22Rv1 (cell line): ENCODE measurements at regions not wholly inside any gene's neighbourhood (a gene's known extent, or its start where the extent isn't known, plus 50 kb on each side); places are given as distances from the start of the nearest gene placed in this dataset.

Experiments used
- CTCF ChIP-seq: fragments of 450-650 bp; IDR thresholded peaks from 2 replicates; pipeline ENCODE4 v1.5.1; 2017; ENCODE audit warnings: mild to moderate bottlenecking
- ZFX ChIP-seq: fragments of 450-650 bp; IDR thresholded peaks from 2 replicates; pipeline ENCODE4 v1.6.1; 2017; ENCODE audit warnings: antibody characterized with exemption, borderline replicate concordance

DNA sequence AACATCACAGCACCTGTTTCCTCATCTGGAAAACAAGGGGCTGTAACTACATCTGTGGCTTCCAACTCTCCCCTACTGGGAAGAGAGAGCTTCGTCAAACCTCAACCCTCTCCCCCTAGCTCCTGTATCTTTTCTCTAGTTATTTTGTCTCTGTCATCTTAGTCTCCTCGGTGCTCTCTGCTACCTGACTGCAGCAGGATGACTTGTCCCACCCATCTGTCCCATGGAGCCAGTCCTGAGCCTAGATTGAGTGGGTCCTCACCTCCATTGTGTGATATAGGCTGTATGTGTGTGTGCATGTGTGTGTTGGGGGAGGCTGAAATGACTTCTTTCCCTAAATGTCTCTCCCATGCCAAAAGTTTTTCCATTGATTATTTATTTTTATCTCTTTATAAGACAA is 177.3 kb downstream of the EMP1 start:
- TF ChIP-seq ZFX (no peak), CTCF (no peak)
